ENCODE measurements at regions not wholly inside any gene's neighbourhood (a gene's known extent, or its start where the extent isn't known, plus 50 kb on each side); places are given as distances from the start of the nearest gene placed in this dataset.

GRCh38 chr2:67169417-67170140 is 227.6 kb upstream of the ETAA1 start:
- no peak for DNase-seq (ENCODE audit: low spot score)
- no peaks in the 10 kb centered on the region for H3K36me3 Mint-ChIP-seq (ENCODE audit: low read depth, unreplicated experiment)
- H3K4me1 Mint-ChIP-seq (ENCODE audit: unreplicated experiment), result peaks cover 7% of the 10 kb centered on the region
- no peak overlapping the region for H3K27ac Mint-ChIP-seq (ENCODE audit: unreplicated experiment)
- no peak for TF ChIP-seq CTCF (IDR thresholded peaks at IDR 0.05; ENCODE audit: unreplicated experiment)
- no peak overlapping the region for H3K4me3 Mint-ChIP-seq (ENCODE audit: unreplicated experiment)
- no peaks in the 10 kb centered on the region for H3K27me3 Mint-ChIP-seq (ENCODE audit: unreplicated experiment)
- H3K9me3 Mint-ChIP-seq (ENCODE audit: unreplicated experiment), result no peaks in the 10 kb centered on the region

- Mint-ChIP-seq H3K9me3 (ENCODE audit: unreplicated experiment) (no peaks in the 10 kb centered on the region), H3K27me3 (ENCODE audit: unreplicated experiment) (no peaks in the 10 kb centered on the region), H3K36me3 (ENCODE audit: low read depth, unreplicated experiment) (no peaks in the 10 kb centered on the region), H3K4me3 (ENCODE audit: unreplicated experiment) (no peak overlapping the region), H3K27ac (ENCODE audit: unreplicated experiment) (no peak overlapping the region), H3K4me1 (ENCODE audit: unreplicated experiment) (peaks cover 4% of the 10 kb centered on the region)
- TF ChIP-seq CTCF (IDR thresholded peaks at IDR 0.05; ENCODE audit: unreplicated experiment), result no peak
- no peak for DNase-seq (ENCODE audit: low spot score)
Measured at GRCh38 chr2:67179526-67179925, 217.6 kb upstream of the ETAA1 start.

GRCh38 chr2:67180841-67181240 is 216.3 kb upstream of the ETAA1 start:
- no peak overlapping the region for H3K27ac Mint-ChIP-seq (ENCODE audit: unreplicated experiment)
- no peak overlapping the region for H3K4me3 Mint-ChIP-seq (ENCODE audit: unreplicated experiment)
- DNase-seq (ENCODE audit: low spot score), result no peak
- no peaks in the 10 kb centered on the region for H3K27me3 Mint-ChIP-seq (ENCODE audit: unreplicated experiment)
- no peaks in the 10 kb centered on the region for H3K9me3 Mint-ChIP-seq (ENCODE audit: unreplicated experiment)
- no peak for TF ChIP-seq CTCF (IDR thresholded peaks at IDR 0.05; ENCODE audit: unreplicated experiment)
- H3K36me3 Mint-ChIP-seq (ENCODE audit: low read depth, unreplicated experiment), result no peaks in the 10 kb centered on the region
- peaks cover 4% of the 10 kb centered on the region for H3K4me1 Mint-ChIP-seq (ENCODE audit: unreplicated experiment)

- Mint-ChIP-seq H3K27me3 (ENCODE audit: unreplicated experiment) (no peaks in the 10 kb centered on the region), H3K9me3 (ENCODE audit: unreplicated experiment) (no peaks in the 10 kb centered on the region), H3K27ac (ENCODE audit: unreplicated experiment) (no peak overlapping the region), H3K4me3 (ENCODE audit: unreplicated experiment) (no peak overlapping the region), H3K36me3 (ENCODE audit: low read depth, unreplicated experiment) (no peaks in the 10 kb centered on the region), H3K4me1 (ENCODE audit: unreplicated experiment) (no peaks in the 10 kb centered on the region)
- no peak for DNase-seq (ENCODE audit: low spot score)
- no peak for TF ChIP-seq CTCF (IDR thresholded peaks at IDR 0.05; ENCODE audit: unreplicated experiment)
Measured at GRCh38 chr2:67182884-67183283, 214.2 kb upstream of the ETAA1 start.

GRCh38 chr2:67186326-67186725 is 210.8 kb upstream of the ETAA1 start:
- Mint-ChIP-seq H3K27ac (ENCODE audit: unreplicated experiment) (no peak overlapping the region), H3K4me1 (ENCODE audit: unreplicated experiment) (no peaks in the 10 kb centered on the region), H3K36me3 (ENCODE audit: low read depth, unreplicated experiment) (no peaks in the 10 kb centered on the region)

More at GRCh38 chr2:67186326-67186725, 210.8 kb upstream of the ETAA1 start:
- TF ChIP-seq CTCF (IDR thresholded peaks at IDR 0.05; ENCODE audit: unreplicated experiment), result no peak
- peaks cover 2% of the 10 kb centered on the region for H3K27me3 Mint-ChIP-seq (ENCODE audit: unreplicated experiment)
- no peak for DNase-seq (ENCODE audit: low spot score)
- H3K9me3 Mint-ChIP-seq (ENCODE audit: unreplicated experiment), result no peaks in the 10 kb centered on the region
- no peak overlapping the region for H3K4me3 Mint-ChIP-seq (ENCODE audit: unreplicated experiment)

All from endothelial cell (in vitro differentiated cells).